ENCODE measurements at regions not wholly inside any gene's neighbourhood (a gene's known extent, or its start where the extent isn't known, plus 50 kb on each side); places are given as distances from the start of the nearest gene placed in this dataset.

DNA sequence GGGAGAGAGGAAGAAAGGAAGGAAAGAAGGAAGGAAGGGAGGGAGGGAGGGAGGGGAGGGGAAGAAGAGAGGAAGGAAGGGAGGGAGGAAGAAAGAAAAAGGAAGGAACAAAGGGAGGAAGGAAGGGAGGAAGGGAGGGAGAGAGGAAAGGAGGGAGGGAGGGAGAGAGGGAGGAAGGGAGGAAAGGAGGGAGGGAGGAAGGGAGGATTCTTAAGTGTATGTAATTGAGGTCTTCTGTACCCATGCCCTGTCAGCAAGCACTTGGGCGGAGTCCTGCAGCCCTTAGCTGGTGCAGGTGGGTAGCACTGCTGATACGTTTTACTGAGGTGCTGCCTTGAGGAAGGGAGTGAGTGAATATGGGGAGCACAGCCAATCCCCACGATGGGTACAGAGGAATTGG lies 56.9 kb upstream of the RASD2 start:
- dilution Hi-C loops (cut with MboI; ENCODE audit: extremely low pct_ligation_motif_present, low sequenced_read_pairs): no loop called here
- no TSS peak for BruUV-seq (replicated peaks)

More for the DNA sequence above, 56.9 kb upstream of the RASD2 start:
- Histone ChIP-seq H3K36me3 (ENCODE audit: control insufficient read depth in 2 of 2, extremely low read depth in 1 of 2, insufficient read depth in 2 of 2, low read length in 2 of 2) (no peaks in the 10 kb centered on the region), H3K4me1 (ENCODE audit: control insufficient read depth, extremely low read depth, insufficient read depth, low read length) (peaks cover 11% of the 10 kb centered on the region), H2AFZ (ENCODE audit: low read depth, low read length) (no peak overlapping the region), H3K4me3 (replicated peaks in 1 of 3; ENCODE audit: insufficient read depth in 1 of 3, low read depth in 1 of 3, low read length in 3 of 3) (no peak overlapping the region), H3K27ac (ENCODE audit: insufficient read depth, low read depth, low read length) (no peak overlapping the region), H4K20me1 (replicated peaks; ENCODE audit: control insufficient read depth, extremely low read depth, insufficient read depth, low read length) (no peaks in the 10 kb centered on the region), H3K9ac (replicated peaks; ENCODE audit: extremely low read depth, insufficient read depth, low read length) (no peak overlapping the region), H3K4me2 (ENCODE audit: insufficient read depth, low read length) (no peak overlapping the region), H3K9me3 (replicated peaks; ENCODE audit: control insufficient read depth, insufficient read depth, low read length) (no peaks in the 10 kb centered on the region), H3K27me3 (ENCODE audit: control insufficient read depth in 2 of 2, insufficient read depth in 2 of 2, low read length in 2 of 2) (peaks cover 0 to 5% of the 10 kb centered on the region in 2 experiments), H3K9me1 (replicated peaks; ENCODE audit: control insufficient read depth, extremely low read depth, insufficient read depth, low read length) (no peaks in the 10 kb centered on the region), H3K79me2 (ENCODE audit: control insufficient read depth, insufficient read depth, low read length) (no peaks in the 10 kb centered on the region)
- TF ChIP-seq FOS (IDR thresholded peaks at IDR 0.05; ENCODE audit: borderline replicate concordance, insufficient read depth, low read length) (no peak), CTCF (IDR thresholded peaks at IDR 0.05; ENCODE audit: extremely low read depth in 1 of 2, insufficient read depth in 1 of 2, low read depth in 1 of 2, low read length in 2 of 2) (no peak), POLR2AphosphoS5 (IDR thresholded peaks at IDR 0.05; ENCODE audit: insufficient read depth, low read depth, low read length) (no peak), JUN (IDR thresholded peaks at IDR 0.05; ENCODE audit: borderline replicate concordance, insufficient read depth, insufficient read length, low read depth) (no peak), EZH2 (IDR thresholded peaks at IDR 0.05; ENCODE audit: borderline replicate concordance, low read depth, low read length, severe bottlenecking) (no peak), GATA2 (IDR thresholded peaks at IDR 0.05; ENCODE audit: insufficient read depth, insufficient read length, low read depth, low read length) (no peak), MYC (IDR thresholded peaks at IDR 0.05; ENCODE audit: low read depth, low read length) (no peak), POLR2A (IDR thresholded peaks at IDR 0.05; ENCODE audit: low read depth, low read length) (no peak)
- TF ChIP-seq, protein P1, sequence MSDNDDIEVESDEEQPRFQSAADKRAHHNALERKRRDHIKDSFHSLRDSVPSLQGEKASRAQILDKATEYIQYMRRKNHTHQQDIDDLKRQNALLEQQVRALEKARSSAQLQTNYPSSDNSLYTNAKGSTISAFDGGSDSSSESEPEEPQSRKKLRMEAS (IDR thresholded peaks at IDR 0.05; ENCODE audit: insufficient read depth, insufficient read length): no peak
- ChIA-PET POLR2A (no interaction called here), CTCF (interaction anchor here (1.0 kb wide), 1 partner anchor 12 kb away, joined by 3 read pairs; no protein-coding TSS in a partner anchor)
- intact Hi-C loops (cut with micrococcal nuclease): no loop called here
- FAIRE-seq: no peak
- DNase-seq (ENCODE audit: low read depth, low spot score): no peak

Data from endothelial cell of umbilical vein (primary cell).